ENCODE measurements at regions not wholly inside any gene's neighbourhood (a gene's known extent, or its start where the extent isn't known, plus 50 kb on each side); places are given as distances from the start of the nearest gene placed in this dataset.

DNA sequence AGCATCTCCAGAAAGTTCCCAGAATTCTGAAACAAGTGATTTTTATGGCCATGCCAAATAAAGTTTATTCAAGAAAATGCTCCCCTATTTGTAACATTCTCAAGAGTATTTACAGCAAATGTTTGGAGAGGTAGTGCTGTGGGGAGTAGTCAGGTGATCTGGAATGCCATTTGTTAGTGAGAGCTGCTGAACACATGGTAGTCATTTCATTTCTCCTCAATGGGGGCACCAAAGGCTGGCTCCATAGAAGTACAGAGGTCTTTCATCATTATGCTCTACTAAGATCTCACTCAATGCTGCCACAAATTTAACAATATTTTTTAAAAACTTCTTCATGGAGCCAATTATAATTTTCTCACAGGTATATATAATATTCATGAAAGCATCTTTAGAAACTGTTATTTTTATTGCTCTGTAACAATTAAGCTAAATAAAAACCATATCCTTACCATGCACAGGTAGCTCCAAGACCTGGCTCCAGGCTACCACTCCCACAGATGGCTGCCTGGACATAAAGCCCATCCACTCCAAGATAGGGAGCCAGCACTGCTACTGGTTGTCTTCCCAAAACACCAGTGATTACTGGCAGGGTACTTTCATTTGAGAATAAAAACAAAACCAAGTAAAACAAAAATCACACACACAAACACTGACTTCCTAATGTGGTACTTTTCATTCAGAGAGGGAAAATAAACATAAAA lies 200.8 kb downstream of the PLK2 start (continued):
- no peak for TF ChIP-seq CBX5 (IDR thresholded peaks at IDR 0.05; ENCODE audit: low read depth, low read length)
- no peak for TF ChIP-seq YY1 (IDR thresholded peaks at IDR 0.05; ENCODE audit: low read depth, low read length)
- TF ChIP-seq POLR2A (IDR thresholded peaks at IDR 0.05; ENCODE audit: control extremely low read depth in 1 of 2, low read depth in 2 of 2, low read length in 2 of 2): no peak
- TF ChIP-seq, protein P1, sequence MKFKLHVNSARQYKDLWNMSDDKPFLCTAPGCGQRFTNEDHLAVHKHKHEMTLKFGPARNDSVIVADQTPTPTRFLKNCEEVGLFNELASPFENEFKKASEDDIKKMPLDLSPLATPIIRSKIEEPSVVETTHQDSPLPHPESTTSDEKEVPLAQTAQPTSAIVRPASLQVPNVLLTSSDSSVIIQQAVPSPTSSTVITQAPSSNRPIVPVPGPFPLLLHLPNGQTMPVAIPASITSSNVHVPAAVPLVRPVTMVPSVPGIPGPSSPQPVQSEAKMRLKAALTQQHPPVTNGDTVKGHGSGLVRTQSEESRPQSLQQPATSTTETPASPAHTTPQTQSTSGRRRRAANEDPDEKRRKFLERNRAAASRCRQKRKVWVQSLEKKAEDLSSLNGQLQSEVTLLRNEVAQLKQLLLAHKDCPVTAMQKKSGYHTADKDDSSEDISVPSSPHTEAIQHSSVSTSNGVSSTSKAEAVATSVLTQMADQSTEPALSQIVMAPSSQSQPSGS (IDR thresholded peaks at IDR 0.05; ENCODE audit: low read length): no peak
- TF ChIP-seq SP2 (IDR thresholded peaks at IDR 0.05; ENCODE audit: low read length): no peak

Measured in H1 (cell line).